Body of pancreas (tissue), 4 donors: ENCODE measurements at regions not wholly inside any gene's neighbourhood (a gene's known extent, or its start where the extent isn't known, plus 50 kb on each side); places are given as distances from the start of the nearest gene placed in this dataset.

ENCODE experiments used
- POLR2A ChIP-seq, 3 donors: fragments of 450-650 bp; IDR thresholded peaks; one replicate each; pipeline ENCODE4 v1.6.1; 2016; ENCODE audit warnings: antibody characterized with exemption in 3 of 3, mild to moderate bottlenecking in 2 of 3
- TF ChIP-seq, protein P1 (sequence below), 7 experiments: fragments of 450-650 bp in 4 of 7; fragments of 200-600 bp in 3 of 7; sonication (generic) in 3 of 7; IDR thresholded peaks; one replicate each; pipeline ENCODE4 v1.5.1; 2016 to 2019; ENCODE audit warnings: antibody characterized with exemption in 7 of 7

DNA sequence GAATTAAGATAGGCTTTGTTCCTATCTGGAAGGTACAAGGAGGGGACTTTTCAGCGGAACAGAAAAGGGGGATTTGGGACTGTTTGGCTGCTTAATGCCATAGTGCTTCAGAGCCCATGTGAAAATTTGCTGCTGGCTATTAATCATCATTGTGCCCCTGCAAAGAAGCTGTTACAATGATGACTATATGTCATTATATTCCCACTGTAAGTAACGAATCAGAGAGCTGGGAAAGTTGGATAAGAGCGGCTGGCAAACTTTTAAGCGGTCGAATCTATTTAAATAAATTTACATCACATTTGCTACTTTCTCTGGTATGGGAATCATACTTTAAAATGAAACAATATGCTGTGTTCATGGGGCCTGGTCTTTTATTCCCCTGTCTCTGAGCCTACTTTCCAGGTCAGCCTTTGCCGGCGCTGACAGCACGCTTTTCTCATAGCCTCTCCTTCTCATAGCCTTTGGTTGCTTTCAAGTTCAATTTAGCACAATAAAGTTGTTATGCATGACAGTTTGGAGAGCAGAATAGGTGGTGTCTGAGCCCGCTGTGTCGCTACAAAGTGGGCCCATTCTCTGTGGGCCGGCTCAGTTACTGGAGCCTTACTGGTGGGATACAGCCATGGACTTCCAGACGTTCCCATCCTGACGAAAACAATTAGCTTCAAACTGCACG lies 271.2 kb upstream of the TMEM161B start:
- TF ChIP-seq, protein P1, sequence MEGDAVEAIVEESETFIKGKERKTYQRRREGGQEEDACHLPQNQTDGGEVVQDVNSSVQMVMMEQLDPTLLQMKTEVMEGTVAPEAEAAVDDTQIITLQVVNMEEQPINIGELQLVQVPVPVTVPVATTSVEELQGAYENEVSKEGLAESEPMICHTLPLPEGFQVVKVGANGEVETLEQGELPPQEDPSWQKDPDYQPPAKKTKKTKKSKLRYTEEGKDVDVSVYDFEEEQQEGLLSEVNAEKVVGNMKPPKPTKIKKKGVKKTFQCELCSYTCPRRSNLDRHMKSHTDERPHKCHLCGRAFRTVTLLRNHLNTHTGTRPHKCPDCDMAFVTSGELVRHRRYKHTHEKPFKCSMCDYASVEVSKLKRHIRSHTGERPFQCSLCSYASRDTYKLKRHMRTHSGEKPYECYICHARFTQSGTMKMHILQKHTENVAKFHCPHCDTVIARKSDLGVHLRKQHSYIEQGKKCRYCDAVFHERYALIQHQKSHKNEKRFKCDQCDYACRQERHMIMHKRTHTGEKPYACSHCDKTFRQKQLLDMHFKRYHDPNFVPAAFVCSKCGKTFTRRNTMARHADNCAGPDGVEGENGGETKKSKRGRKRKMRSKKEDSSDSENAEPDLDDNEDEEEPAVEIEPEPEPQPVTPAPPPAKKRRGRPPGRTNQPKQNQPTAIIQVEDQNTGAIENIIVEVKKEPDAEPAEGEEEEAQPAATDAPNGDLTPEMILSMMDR (IDR thresholded peaks at IDR 0.05) = no peak
- TF ChIP-seq POLR2A (IDR thresholded peaks at IDR 0.05) = no peak
